ENCODE measurements at regions not wholly inside any gene's neighbourhood (a gene's known extent, or its start where the extent isn't known, plus 50 kb on each side); places are given as distances from the start of the nearest gene placed in this dataset.

DNA sequence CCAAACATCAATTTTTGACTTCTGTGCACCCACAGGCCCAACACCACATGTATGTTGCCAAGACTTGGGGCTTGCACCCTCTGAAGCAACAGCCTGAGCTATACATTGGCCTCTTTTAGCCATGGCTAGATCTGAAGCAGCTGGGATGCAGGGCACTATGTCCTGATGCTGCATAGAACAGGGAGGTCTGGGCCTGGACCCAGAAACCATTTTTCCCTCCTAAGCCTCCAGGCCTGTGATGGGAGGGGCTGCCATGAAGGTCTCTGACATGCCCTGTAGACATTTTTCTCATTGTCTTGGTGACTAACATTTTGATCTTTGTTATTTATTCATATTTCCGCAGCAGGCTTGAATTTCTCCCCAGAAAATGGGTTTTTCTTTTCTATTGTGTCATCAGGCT, 330.0 kb downstream of the PYDC2 start:
- H3K27me3 ChIP-seq (ENCODE audit: insufficient read depth, poor library complexity, severe bottlenecking) = no peaks in the 10 kb centered on the region
- TF ChIP-seq POLR2AphosphoS5 (IDR thresholded peaks at IDR 0.05; ENCODE audit: low read depth) = no peak
- TF ChIP-seq SPI1 (IDR thresholded peaks at IDR 0.05; ENCODE audit: borderline replicate concordance, low read depth) = no peak
- TF ChIP-seq, protein P1, sequence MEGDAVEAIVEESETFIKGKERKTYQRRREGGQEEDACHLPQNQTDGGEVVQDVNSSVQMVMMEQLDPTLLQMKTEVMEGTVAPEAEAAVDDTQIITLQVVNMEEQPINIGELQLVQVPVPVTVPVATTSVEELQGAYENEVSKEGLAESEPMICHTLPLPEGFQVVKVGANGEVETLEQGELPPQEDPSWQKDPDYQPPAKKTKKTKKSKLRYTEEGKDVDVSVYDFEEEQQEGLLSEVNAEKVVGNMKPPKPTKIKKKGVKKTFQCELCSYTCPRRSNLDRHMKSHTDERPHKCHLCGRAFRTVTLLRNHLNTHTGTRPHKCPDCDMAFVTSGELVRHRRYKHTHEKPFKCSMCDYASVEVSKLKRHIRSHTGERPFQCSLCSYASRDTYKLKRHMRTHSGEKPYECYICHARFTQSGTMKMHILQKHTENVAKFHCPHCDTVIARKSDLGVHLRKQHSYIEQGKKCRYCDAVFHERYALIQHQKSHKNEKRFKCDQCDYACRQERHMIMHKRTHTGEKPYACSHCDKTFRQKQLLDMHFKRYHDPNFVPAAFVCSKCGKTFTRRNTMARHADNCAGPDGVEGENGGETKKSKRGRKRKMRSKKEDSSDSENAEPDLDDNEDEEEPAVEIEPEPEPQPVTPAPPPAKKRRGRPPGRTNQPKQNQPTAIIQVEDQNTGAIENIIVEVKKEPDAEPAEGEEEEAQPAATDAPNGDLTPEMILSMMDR (IDR thresholded peaks at IDR 0.05; ENCODE audit: insufficient read depth, low read length) = no peak
- no peak overlapping the region for H3K27ac ChIP-seq (replicated peaks)
- no peak overlapping the region for H3K4me3 ChIP-seq (replicated peaks; ENCODE audit: insufficient read depth, low read length)
- no peak for DNase-seq (ENCODE audit: low read depth in 1 of 2, low spot score in 1 of 2)

- Histone ChIP-seq H3K27ac (replicated peaks) (no peak overlapping the region), H3K27me3 (ENCODE audit: insufficient read depth, poor library complexity, severe bottlenecking) (no peaks in the 10 kb centered on the region), H3K4me3 (replicated peaks; ENCODE audit: insufficient read depth, low read length) (no peak overlapping the region)
- TF ChIP-seq SPI1 (IDR thresholded peaks at IDR 0.05; ENCODE audit: borderline replicate concordance, low read depth) (no peak), POLR2AphosphoS5 (IDR thresholded peaks at IDR 0.05; ENCODE audit: low read depth) (no peak), GABPA (IDR thresholded peaks at IDR 0.05; ENCODE audit: low read depth) (no peak), REST (IDR thresholded peaks at IDR 0.05; ENCODE audit: insufficient replicate concordance, low read depth) (no peak)
- TF ChIP-seq, protein P1 (IDR thresholded peaks at IDR 0.05; ENCODE audit: insufficient read depth, low read length) = no peak
- DNase-seq (ENCODE audit: low read depth in 1 of 2, low spot score in 1 of 2) = no peak
Measured at GRCh38 chr3:191792580-191792979, 331.6 kb downstream of the PYDC2 start.

- no peaks in the 10 kb centered on the region for H3K27me3 ChIP-seq (ENCODE audit: insufficient read depth, poor library complexity, severe bottlenecking)
- no peak for DNase-seq (ENCODE audit: low read depth in 1 of 2, low spot score in 1 of 2)
- H3K27ac ChIP-seq (replicated peaks) = no peak overlapping the region
- H3K4me3 ChIP-seq (replicated peaks; ENCODE audit: insufficient read depth, low read length) = no peak overlapping the region
- no peak for TF ChIP-seq SPI1 (IDR thresholded peaks at IDR 0.05; ENCODE audit: borderline replicate concordance, low read depth)
Measured at GRCh38 chr3:191795196-191795595, 334.2 kb downstream of the PYDC2 start.

DNA sequence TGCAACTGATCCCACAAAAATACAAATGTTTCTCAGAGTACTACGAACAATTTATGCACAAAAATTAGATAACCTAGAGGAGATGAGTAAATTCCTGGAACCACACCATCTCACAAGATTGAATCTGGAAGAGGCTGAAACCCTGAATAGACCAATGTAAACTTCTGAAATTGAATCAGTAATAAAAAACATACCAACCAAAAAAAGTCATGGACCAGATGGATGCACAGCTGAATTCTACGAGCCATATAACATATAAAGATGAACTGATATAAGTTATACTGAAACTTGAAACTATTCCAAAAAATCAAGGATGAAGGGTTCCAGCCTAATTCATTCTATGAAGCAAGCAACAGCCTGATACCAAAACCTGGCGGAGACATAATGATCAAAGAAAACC, 336.3 kb downstream of the PYDC2 start:
- no peak overlapping the region for H3K4me3 ChIP-seq (replicated peaks; ENCODE audit: insufficient read depth, low read length)
- no peak for DNase-seq (ENCODE audit: low read depth in 1 of 2, low spot score in 1 of 2)
- TF ChIP-seq, protein P1 (IDR thresholded peaks at IDR 0.05; ENCODE audit: insufficient read depth, low read length) = no peak
- TF ChIP-seq GABPA (IDR thresholded peaks at IDR 0.05; ENCODE audit: low read depth) (no peak), SPI1 (IDR thresholded peaks at IDR 0.05; ENCODE audit: borderline replicate concordance, low read depth) (no peak), REST (IDR thresholded peaks at IDR 0.05; ENCODE audit: insufficient replicate concordance, low read depth) (no peak), POLR2AphosphoS5 (IDR thresholded peaks at IDR 0.05; ENCODE audit: low read depth) (no peak)
- H3K27ac ChIP-seq (replicated peaks) = no peak overlapping the region
- H3K27me3 ChIP-seq (ENCODE audit: insufficient read depth, poor library complexity, severe bottlenecking) = no peaks in the 10 kb centered on the region
